Right renal cortex interstitium (tissue), 3 donors: ENCODE measurements at regions not wholly inside any gene's neighbourhood (a gene's known extent, or its start where the extent isn't known, plus 50 kb on each side); places are given as distances from the start of the nearest gene placed in this dataset.
"Not testable (repeated sequence)": the region's sequence is repeated elsewhere in the genome, so short reads cannot be mapped to it uniquely, and the experiment has no call there.

Source experiments
- DNase-seq, 3 donors: peaks; one replicate each; pipeline ENCODE4 v3.0.0-alpha.2; 2013; ENCODE audit warnings: low read depth in 3 of 3, low spot score in 2 of 3

GRCh38 chr9:41643571-41644279 lies 454.6 kb upstream of the ZNG1F start:
- not testable (repeated sequence) for DNase-seq

- DNase-seq, result not testable (repeated sequence)
Measured at GRCh38 chr9:41633726-41634125, 444.6 kb upstream of the ZNG1F start.

GRCh38 chr9:41623666-41624065 lies 434.5 kb upstream of the ZNG1F start:
- DNase-seq, result not testable (repeated sequence)

DNA sequence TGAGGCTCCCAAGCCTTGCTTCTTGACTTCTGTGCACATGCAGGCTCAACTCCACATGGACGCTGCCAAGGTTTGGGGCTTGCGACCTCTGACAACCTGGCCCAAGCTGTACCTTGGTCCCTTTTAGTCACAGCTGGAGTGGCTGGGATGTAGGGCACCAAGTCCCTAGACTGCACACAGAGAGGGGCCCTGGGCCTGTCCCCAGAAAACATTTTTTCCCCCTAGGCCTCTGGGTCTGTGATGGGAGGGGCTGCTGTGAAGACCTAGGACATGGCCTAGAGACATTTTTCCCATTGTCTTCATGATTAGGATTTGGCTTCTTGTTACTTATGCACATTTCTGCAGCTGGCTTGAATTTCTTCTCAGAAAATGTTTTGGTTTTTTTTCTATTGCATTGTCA lies 430.1 kb upstream of the ZNG1F start:
- DNase-seq, result not testable (repeated sequence)

DNA sequence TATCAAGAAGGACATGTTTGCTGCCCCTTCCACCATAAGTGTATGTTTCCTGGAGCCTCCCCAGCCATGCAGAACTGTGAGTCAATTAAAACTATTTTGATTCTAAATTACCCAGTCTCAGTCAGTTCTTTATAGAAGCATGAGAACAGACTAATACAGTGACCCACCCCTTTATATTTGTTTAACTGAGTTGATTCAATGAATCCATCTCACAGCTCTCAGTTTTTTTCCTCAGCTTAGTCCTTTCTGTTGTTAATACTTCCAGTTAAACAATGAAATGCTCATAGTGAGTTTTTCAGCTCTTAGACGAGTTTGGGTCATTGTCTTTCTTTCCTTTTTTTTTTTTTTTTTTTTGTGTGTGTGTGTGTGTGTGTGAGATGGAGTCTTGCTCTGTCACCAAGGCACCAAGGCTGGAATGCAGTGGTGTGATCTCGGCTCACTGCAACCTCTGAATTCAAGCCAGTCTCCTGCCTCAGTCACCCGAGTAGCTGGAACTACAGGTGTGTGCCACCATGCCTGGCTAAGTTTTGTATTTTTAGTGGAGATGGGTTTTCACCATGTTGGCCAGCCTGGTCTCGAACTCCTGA lies 417.9 kb upstream of the ZNG1F start:
- not testable (repeated sequence) for DNase-seq

DNA sequence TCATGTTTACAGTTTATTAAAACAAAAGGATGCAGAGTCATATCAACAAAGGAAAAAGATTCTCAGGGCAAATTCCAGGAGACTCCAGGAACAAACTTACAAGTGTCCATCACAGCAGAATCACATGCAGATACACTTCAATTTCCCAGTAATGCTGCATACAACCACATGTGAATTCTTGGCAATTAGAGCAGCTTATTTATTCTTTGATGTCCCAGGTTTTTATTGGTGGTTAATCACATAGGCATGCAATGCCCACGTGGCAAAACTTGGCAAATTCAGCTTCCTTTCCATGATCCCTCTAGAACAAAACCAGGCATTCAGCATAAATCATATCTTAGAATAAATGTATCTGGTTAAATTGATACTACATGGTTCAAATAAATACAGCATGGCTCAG lies 376.5 kb upstream of the ZNG1F start:
- not testable (repeated sequence) for DNase-seq
